Tibial artery (tissue), 4 donors: ENCODE measurements at regions not wholly inside any gene's neighbourhood (a gene's known extent, or its start where the extent isn't known, plus 50 kb on each side); places are given as distances from the start of the nearest gene placed in this dataset.

Source experiments
- DNase-seq, 2 donors: peaks; one replicate each; pipeline ENCODE4 v3.0.0-alpha.2; 2019
- H3K27ac ChIP-seq, 2 donors: fragments of 200-600 bp; sonication (generic) in 1 of 2; 1 replicate in 1 of 2; 2 replicates in 1 of 2; pipeline ENCODE4 v1.5.1; 2018 to 2019; ENCODE audit warnings: mild to moderate bottlenecking in 1 of 2
- H3K27me3 ChIP-seq, 2 donors: fragments of 200-600 bp; sonication (generic) in 1 of 2; one replicate each; pipeline versions ENCODE4 v1.5.1 to v1.6.0; 2016 to 2019
- H3K36me3 ChIP-seq, 3 donors: fragments of 200-600 bp; sonication (generic) in 2 of 3; one replicate each; pipeline ENCODE4 v1.5.1; 2016 to 2019; ENCODE audit warnings: mild to moderate bottlenecking in 2 of 3
- H3K4me1 ChIP-seq, 4 donors: fragments of 200-600 bp; sonication (generic) in 2 of 4; 1 replicate in 3 of 4; 2 replicates in 1 of 4; pipeline ENCODE4 v1.5.1; 2016 to 2019
- H3K4me3 ChIP-seq, 2 donors: fragments of 200-600 bp; sonication (generic) in 1 of 2; 1 replicate in 1 of 2; 2 replicates in 1 of 2; pipeline ENCODE4 v1.5.1; 2018 to 2019; ENCODE audit warnings: mild to moderate bottlenecking in 2 of 2
- H3K9me3 ChIP-seq, 3 donors: fragments of 200-600 bp; sonication (generic) in 1 of 3; one replicate each; pipeline ENCODE4 v1.5.1; 2016 to 2019
- intact Hi-C: fragments of 100-400 bp; cut with DNase I; formaldehyde crosslinking; loops from one replicate; pipeline ENCODE4 v1.15.0; 2023; ENCODE audit warnings: low total_unique reads
- TF ChIP-seq, protein P1 (sequence below), 2 experiments: fragments of 200-600 bp in 1 of 2; fragments of 450-650 bp in 1 of 2; IDR thresholded peaks; one replicate each; pipeline ENCODE4 v1.5.1; 2017 to 2019; ENCODE audit warnings: antibody characterized with exemption in 2 of 2, mild to moderate bottlenecking in 1 of 2, moderate library complexity in 1 of 2

DNA sequence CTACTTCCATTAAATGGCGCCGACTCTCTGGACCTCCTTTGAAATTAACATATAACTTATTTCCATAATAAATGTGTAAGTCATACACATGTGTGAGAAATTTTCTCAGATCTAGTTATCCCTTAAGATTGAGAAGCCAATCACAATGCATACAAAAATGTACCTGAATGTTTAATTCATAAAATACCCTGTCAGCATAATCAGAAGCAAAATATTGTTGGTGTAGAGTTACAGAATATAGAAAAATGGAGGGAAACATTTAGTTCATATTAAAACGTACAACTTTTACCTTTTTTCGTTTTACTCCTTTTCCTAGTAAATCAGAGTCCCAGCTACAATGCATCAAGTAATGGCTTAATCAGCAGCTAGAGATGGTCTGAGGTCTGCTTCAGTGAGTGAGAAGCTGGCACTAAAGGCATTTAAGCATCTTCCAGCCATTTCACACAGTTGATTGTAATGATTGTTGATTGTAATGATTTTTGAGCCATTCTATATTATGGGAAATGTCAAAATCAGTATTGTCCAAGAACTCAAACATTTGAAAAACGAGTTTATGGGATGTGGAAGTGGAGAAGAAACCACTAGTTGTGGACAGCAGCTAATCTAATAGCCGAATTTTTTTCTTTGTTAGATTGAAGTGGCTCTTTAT, 81.8 kb downstream of the ANXA1 start:
- Histone ChIP-seq H3K9me3 (no peaks in the 10 kb centered on the region), H3K27ac (no peak overlapping the region), H3K36me3 (no peaks in the 10 kb centered on the region), H3K4me3 (no peak overlapping the region), H3K4me1 (no peaks in the 10 kb centered on the region), H3K27me3 (no peaks in the 10 kb centered on the region)
- intact Hi-C loops: no loop called here
- TF ChIP-seq, protein P1, sequence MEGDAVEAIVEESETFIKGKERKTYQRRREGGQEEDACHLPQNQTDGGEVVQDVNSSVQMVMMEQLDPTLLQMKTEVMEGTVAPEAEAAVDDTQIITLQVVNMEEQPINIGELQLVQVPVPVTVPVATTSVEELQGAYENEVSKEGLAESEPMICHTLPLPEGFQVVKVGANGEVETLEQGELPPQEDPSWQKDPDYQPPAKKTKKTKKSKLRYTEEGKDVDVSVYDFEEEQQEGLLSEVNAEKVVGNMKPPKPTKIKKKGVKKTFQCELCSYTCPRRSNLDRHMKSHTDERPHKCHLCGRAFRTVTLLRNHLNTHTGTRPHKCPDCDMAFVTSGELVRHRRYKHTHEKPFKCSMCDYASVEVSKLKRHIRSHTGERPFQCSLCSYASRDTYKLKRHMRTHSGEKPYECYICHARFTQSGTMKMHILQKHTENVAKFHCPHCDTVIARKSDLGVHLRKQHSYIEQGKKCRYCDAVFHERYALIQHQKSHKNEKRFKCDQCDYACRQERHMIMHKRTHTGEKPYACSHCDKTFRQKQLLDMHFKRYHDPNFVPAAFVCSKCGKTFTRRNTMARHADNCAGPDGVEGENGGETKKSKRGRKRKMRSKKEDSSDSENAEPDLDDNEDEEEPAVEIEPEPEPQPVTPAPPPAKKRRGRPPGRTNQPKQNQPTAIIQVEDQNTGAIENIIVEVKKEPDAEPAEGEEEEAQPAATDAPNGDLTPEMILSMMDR (IDR thresholded peaks at IDR 0.05): no peak
- DNase-seq: no peak

DNA sequence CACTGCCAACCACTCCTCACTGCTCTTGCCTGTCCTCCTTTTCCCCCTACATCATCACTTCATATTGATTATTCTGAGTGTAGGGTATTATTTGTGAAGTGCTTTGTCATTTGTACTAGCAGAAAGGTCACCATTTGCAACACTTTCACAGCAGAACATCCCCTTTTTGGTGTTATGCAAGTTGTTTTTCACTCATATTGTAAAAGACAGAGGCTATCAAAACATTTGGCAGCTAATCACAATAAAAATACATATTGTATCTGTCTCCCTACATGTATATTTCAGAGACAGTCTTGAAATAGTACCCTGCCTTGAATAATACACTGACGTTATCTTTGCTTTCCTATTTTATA, 82.3 kb downstream of the ANXA1 start:
- Histone ChIP-seq H3K9me3 (no peaks in the 10 kb centered on the region), H3K27ac (no peak overlapping the region), H3K36me3 (no peaks in the 10 kb centered on the region), H3K4me1 (no peaks in the 10 kb centered on the region), H3K4me3 (no peak overlapping the region), H3K27me3 (no peaks in the 10 kb centered on the region)
- intact Hi-C loops: no loop called here
- TF ChIP-seq, protein P1 (IDR thresholded peaks at IDR 0.05): no peak
- no peak for DNase-seq

DNA sequence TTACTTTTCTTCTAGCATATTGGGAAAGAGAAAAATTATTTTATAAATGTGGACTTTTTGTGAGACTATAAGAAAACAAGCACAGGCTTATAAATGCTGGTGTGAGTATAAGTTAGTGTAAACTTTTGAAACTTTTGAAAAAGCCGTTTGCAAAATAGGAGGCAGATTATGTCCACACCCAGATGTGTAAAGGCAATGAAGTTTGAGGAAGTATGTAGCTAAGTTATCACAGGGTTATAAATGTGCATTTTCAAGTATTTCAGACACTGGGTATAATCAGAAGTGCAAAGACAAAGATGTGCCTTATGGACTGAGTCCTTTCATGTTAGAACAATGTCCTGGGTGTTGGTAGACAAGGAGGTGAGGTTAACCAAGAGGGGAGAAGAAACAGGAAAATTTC, 85.5 kb downstream of the ANXA1 start:
- Histone ChIP-seq H3K4me3 (no peak overlapping the region), H3K9me3 (no peaks in the 10 kb centered on the region), H3K4me1 (no peaks in the 10 kb centered on the region), H3K36me3 (no peaks in the 10 kb centered on the region), H3K27ac (no peak overlapping the region), H3K27me3 (no peaks in the 10 kb centered on the region)
- TF ChIP-seq, protein P1 (IDR thresholded peaks at IDR 0.05): no peak
- intact Hi-C loops: no loop called here
- DNase-seq: no peak

DNA sequence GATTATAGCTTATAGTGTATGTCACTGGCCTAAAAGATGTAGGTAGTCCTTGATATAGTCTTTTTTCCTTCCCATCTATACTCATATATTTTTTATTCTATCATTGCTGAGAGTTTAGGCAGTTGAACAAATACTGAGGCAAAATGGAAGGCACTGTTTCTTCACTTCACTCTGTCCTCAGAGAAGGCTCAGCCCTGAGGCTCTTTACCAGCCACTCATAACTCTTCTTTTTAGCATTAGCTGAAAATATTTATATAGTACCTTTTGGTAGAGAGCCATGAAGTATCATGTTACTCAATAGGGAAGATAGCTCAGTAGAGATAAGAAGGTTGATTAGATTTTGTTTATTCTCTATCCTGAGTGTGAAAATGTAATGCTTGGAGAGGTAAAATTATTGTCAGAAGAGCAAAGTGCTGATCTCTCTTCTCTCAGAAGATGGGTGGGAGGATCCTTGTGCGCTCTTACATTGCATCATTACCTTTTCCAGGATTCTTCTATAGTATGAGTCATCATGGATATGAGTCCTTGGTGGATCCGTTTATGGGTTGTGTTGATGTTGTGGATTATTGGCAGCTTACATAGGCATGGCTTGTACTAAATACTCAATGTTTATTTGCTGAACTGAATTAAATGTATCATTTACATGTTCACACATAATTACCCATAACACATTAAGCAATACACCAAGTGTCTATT, 88.1 kb downstream of the ANXA1 start:
- H3K9me3 ChIP-seq: no peaks in the 10 kb centered on the region

DNA sequence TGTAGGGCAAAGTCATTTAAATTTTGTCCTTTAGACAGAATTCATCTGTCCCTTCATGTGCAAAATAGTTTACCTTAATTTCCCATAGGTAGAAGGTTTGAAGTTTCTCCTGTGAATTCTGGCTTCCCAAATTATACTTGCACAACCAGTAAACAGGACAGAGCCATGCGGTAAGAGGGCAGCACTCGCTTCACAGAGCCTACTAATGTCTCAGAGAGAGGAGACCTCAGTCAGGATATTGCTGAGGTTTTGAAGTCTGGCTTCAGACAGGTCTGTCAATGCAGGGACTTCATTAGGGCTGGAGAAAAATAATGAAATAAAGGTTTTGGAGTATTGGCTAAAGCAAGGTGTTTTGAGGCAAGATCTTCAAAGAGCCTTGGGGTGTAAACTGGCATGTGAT, 91.4 kb downstream of the ANXA1 start:
- intact Hi-C loops: no loop called here
- H3K36me3 ChIP-seq: no peaks in the 10 kb centered on the region
- H3K27ac ChIP-seq: no peak overlapping the region
- H3K4me3 ChIP-seq: no peak overlapping the region
- H3K4me1 ChIP-seq: no peaks in the 10 kb centered on the region
- TF ChIP-seq, protein P1 (IDR thresholded peaks at IDR 0.05): no peak
- no peaks in the 10 kb centered on the region for H3K27me3 ChIP-seq
- no peaks in the 10 kb centered on the region for H3K9me3 ChIP-seq
- DNase-seq: no peak

More for the DNA sequence above, 88.1 kb downstream of the ANXA1 start:
- H3K27me3 ChIP-seq: no peaks in the 10 kb centered on the region
- H3K4me1 ChIP-seq: no peaks in the 10 kb centered on the region
- no peaks in the 10 kb centered on the region for H3K36me3 ChIP-seq
- H3K4me3 ChIP-seq: no peak overlapping the region
- H3K27ac ChIP-seq: no peak overlapping the region
- TF ChIP-seq, protein P1 (IDR thresholded peaks at IDR 0.05): no peak
- no peak for DNase-seq
- intact Hi-C loops: no loop called here
